ENCODE measurements at regions not wholly inside any gene's neighbourhood (a gene's known extent, or its start where the extent isn't known, plus 50 kb on each side); places are given as distances from the start of the nearest gene placed in this dataset.
"Not testable (repeated sequence)": the region's sequence is repeated elsewhere in the genome, so short reads cannot be mapped to it uniquely, and the experiment has no call there.

- no peak for DNase-seq (ENCODE audit: missing footprints)
- peak; percentile 65 for ATAC-seq
- intact Hi-C loops (cut with DNase I): loop anchor here (5.0 kb wide), 1 partner anchor 211 kb away; the partner anchor contains the start of gene ERRFI1
Measured at GRCh38 chr1:8238141-8239038, 79.5 kb upstream of the SLC45A1 start.

- ATAC-seq (no peak), DNase-seq (ENCODE audit: missing footprints) (no peak)
- intact Hi-C loops (cut with DNase I): no loop called here
Measured at GRCh38 chr1:8232036-8232757, 85.7 kb upstream of the SLC45A1 start.

GRCh38 chr1:8230292-8230621, 87.7 kb upstream of the SLC45A1 start:
- DNase-seq (ENCODE audit: missing footprints) (no peak), ATAC-seq (no peak)
- intact Hi-C loops (cut with DNase I): no loop called here

- DNase-seq (ENCODE audit: missing footprints): no peak
- intact Hi-C loops (cut with DNase I): no loop called here
- no peak for ATAC-seq
Measured at GRCh38 chr1:8228253-8228652, 89.7 kb upstream of the SLC45A1 start.

GRCh38 chr1:8227674-8228073, 90.2 kb upstream of the SLC45A1 start:
- ATAC-seq; DNase-seq (ENCODE audit: missing footprints); intact Hi-C loops (cut with DNase I): not testable (repeated sequence)

GRCh38 chr1:8226747-8227146, 91.2 kb upstream of the SLC45A1 start:
- DNase-seq (ENCODE audit: missing footprints) (no peak), ATAC-seq (no peak)
- intact Hi-C loops (cut with DNase I): no loop called here

- DNase-seq (ENCODE audit: missing footprints); intact Hi-C loops (cut with DNase I): not testable (repeated sequence)
Measured at GRCh38 chr1:8226024-8226423, 91.9 kb upstream of the SLC45A1 start.

GRCh38 chr1:8223526-8223925, 94.4 kb upstream of the SLC45A1 start:
- DNase-seq (ENCODE audit: missing footprints) (no peak), ATAC-seq (no peak)
- intact Hi-C loops (cut with DNase I): no loop called here

More at GRCh38 chr1:8226024-8226423, 91.9 kb upstream of the SLC45A1 start:
- ATAC-seq: not testable (repeated sequence)

- intact Hi-C loops (cut with DNase I): no loop called here
- ATAC-seq: no peak
- no peak for DNase-seq (ENCODE audit: missing footprints)
Measured at GRCh38 chr1:8222789-8223188, 95.1 kb upstream of the SLC45A1 start.

GRCh38 chr1:8219530-8219929, 98.4 kb upstream of the SLC45A1 start:
- intact Hi-C loops (cut with DNase I): loop anchor here (5.0 kb wide), 2 partner anchors 102 to 192 kb away; partner anchors contain the start of gene ERRFI1
- ATAC-seq (no peak), DNase-seq (ENCODE audit: missing footprints) (no peak)

GRCh38 chr1:8218351-8219092, 99.4 kb upstream of the SLC45A1 start:
- no peak for ATAC-seq
- intact Hi-C loops (cut with DNase I): loop anchor here (5.0 kb wide), 2 partner anchors 101 to 191 kb away; partner anchors contain the start of gene ERRFI1
- DNase-seq (ENCODE audit: missing footprints): no peak

- DNase-seq (ENCODE audit: missing footprints) (no peak), ATAC-seq (no peak)
- intact Hi-C loops (cut with DNase I): loop anchor here (5.0 kb wide), 2 partner anchors 101 to 191 kb away; partner anchors contain the start of gene ERRFI1
Measured at GRCh38 chr1:8217809-8218208, 100.1 kb upstream of the SLC45A1 start.

GRCh38 chr1:8217011-8217711, 100.8 kb upstream of the SLC45A1 start:
- ATAC-seq (peak; percentile 87), DNase-seq (ENCODE audit: missing footprints) (peak; percentile 72)
- intact Hi-C loops (cut with DNase I): loop anchor here (5.0 kb wide), 2 partner anchors 100 to 190 kb away; partner anchors contain the start of gene ERRFI1

- DNase-seq (ENCODE audit: missing footprints): no peak
- intact Hi-C loops (cut with DNase I): loop anchor here (5.0 kb wide), 2 partner anchors 99 to 189 kb away; partner anchors contain the start of gene ERRFI1
- ATAC-seq: no peak
Measured at GRCh38 chr1:8216005-8216404, 101.9 kb upstream of the SLC45A1 start.

- ATAC-seq (no peak), DNase-seq (ENCODE audit: missing footprints) (no peak)
- intact Hi-C loops (cut with DNase I): loop anchor here (5.0 kb wide), 2 partner anchors 97 to 187 kb away; partner anchors contain the start of gene ERRFI1
Measured at GRCh38 chr1:8214501-8215173, 103.3 kb upstream of the SLC45A1 start.

- DNase-seq (ENCODE audit: missing footprints) (no peak), ATAC-seq (no peak)
- intact Hi-C loops (cut with DNase I): no loop called here
Measured at GRCh38 chr1:8213676-8214075, 104.2 kb upstream of the SLC45A1 start.

- ATAC-seq: no peak
- intact Hi-C loops (cut with DNase I): no loop called here
- DNase-seq (ENCODE audit: missing footprints): no peak
Measured at GRCh38 chr1:8213136-8213535, 104.8 kb upstream of the SLC45A1 start.

- DNase-seq (ENCODE audit: missing footprints) (no peak), ATAC-seq (no peak)
- intact Hi-C loops (cut with DNase I): no loop called here
Measured at GRCh38 chr1:8212580-8213031, 105.3 kb upstream of the SLC45A1 start.
